ENCODE measurements at regions not wholly inside any gene's neighbourhood (a gene's known extent, or its start where the extent isn't known, plus 50 kb on each side); places are given as distances from the start of the nearest gene placed in this dataset.
"Not testable (repeated sequence)": the region's sequence is repeated elsewhere in the genome, so short reads cannot be mapped to it uniquely, and the experiment has no call there.

GRCh38 chr1:189977184-189977583 lies 500.5 kb downstream of the BRINP3 start:
- DNase-seq: no peak

- no peak for DNase-seq
Measured at GRCh38 chr1:189983166-189983890, 494.3 kb downstream of the BRINP3 start.

- no peak for DNase-seq
Measured at GRCh38 chr1:189986516-189986915, 491.1 kb downstream of the BRINP3 start.

- no peak for DNase-seq
Measured at GRCh38 chr1:189987509-189987908, 490.2 kb downstream of the BRINP3 start.

- DNase-seq: no peak
Measured at GRCh38 chr1:189992856-189993255, 484.8 kb downstream of the BRINP3 start.

- DNase-seq: no peak
Measured at GRCh38 chr1:190000365-190000872, 477.2 kb downstream of the BRINP3 start.

- DNase-seq: no peak
Measured at GRCh38 chr1:190001187-190001586, 476.5 kb downstream of the BRINP3 start.

- no peak for DNase-seq
Measured at GRCh38 chr1:190003376-190003775, 474.3 kb downstream of the BRINP3 start.

- no peak for DNase-seq
Measured at GRCh38 chr1:190011585-190011984, 466.1 kb downstream of the BRINP3 start.

- not testable (repeated sequence) for DNase-seq
Measured at GRCh38 chr1:190019151-190019550, 458.5 kb downstream of the BRINP3 start.

GRCh38 chr1:190019717-190020116 lies 457.9 kb downstream of the BRINP3 start:
- no peak for DNase-seq

GRCh38 chr1:190022709-190023108 lies 455.0 kb downstream of the BRINP3 start:
- DNase-seq: no peak

- no peak for DNase-seq
Measured at GRCh38 chr1:190029441-190029840, 448.2 kb downstream of the BRINP3 start.

GRCh38 chr1:190043655-190044054 lies 434.0 kb downstream of the BRINP3 start:
- no peak for DNase-seq

- no peak for DNase-seq
Measured at GRCh38 chr1:190046231-190046630, 431.4 kb downstream of the BRINP3 start.
